Ishikawa (cell line): ENCODE measurements at regions not wholly inside any gene's neighbourhood (a gene's known extent, or its start where the extent isn't known, plus 50 kb on each side); places are given as distances from the start of the nearest gene placed in this dataset.

Experiments
- CEBPB ChIP-seq: IDR thresholded peaks from 2 replicates; pipeline ENCODE4 v1.6.1; 2012
- CREB1 ChIP-seq: IDR thresholded peaks from 2 replicates; pipeline ENCODE4 v1.6.1; 2012; ENCODE audit warnings: low read depth
- EGR1 ChIP-seq: IDR thresholded peaks from 2 replicates; pipeline ENCODE4 v1.6.1; 2012
- EP300 ChIP-seq: IDR thresholded peaks from 2 replicates; pipeline ENCODE4 v1.6.1; 2012; ENCODE audit warnings: borderline replicate concordance
- FOXM1 ChIP-seq: IDR thresholded peaks from 2 replicates; pipeline ENCODE4 v1.6.1; 2012; ENCODE audit warnings: low read depth, borderline replicate concordance
- NFIC ChIP-seq: IDR thresholded peaks from 2 replicates; pipeline ENCODE4 v1.6.1; 2012
- RAD21 ChIP-seq: IDR thresholded peaks from 2 replicates; pipeline ENCODE4 v1.6.1; 2012; ENCODE audit warnings: low read depth
- TAF1 ChIP-seq: IDR thresholded peaks from 2 replicates; pipeline ENCODE4 v1.6.1; 2012; ENCODE audit warnings: low read depth, mild to moderate bottlenecking
- TEAD4 ChIP-seq: IDR thresholded peaks from 2 replicates; pipeline ENCODE4 v1.6.1; 2012
- YY1 ChIP-seq: IDR thresholded peaks from 2 replicates; pipeline ENCODE4 v1.6.1; 2012; ENCODE audit warnings: low read depth
- TF ChIP-seq, protein P1 (sequence below): IDR thresholded peaks from 2 replicates; pipeline ENCODE4 v1.6.1; 2012; ENCODE audit warnings: low read depth, mild to moderate bottlenecking
- TF ChIP-seq, protein P2 (sequence below): IDR thresholded peaks from 2 replicates; pipeline ENCODE4 v1.6.1; 2012

DNA sequence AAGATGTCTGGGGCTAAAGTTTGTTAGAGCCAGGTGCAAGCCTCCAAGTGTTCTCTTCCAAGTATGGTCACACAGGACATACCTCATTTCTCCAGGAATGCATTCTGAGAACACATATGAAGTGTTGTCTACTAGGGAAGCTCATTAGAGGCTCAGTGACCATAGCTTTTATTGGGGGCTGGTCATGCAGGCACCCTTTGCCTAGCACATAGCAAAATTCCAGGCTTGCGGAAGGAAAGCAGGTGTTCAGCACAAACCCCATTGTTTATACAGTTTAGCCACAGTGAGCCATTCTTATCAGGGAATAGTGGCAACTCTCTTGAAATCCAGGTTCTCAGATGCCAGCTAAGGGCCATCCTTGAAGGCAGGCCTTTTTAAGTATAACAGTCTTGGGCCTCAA, 112.1 kb upstream of the XIST start:
- TF ChIP-seq EP300: no peak
- TF ChIP-seq CEBPB: no peak
- TF ChIP-seq EGR1: no peak
- no peak for TF ChIP-seq YY1
- TF ChIP-seq RAD21: no peak
- no peak for TF ChIP-seq TEAD4
- TF ChIP-seq, protein P1, sequence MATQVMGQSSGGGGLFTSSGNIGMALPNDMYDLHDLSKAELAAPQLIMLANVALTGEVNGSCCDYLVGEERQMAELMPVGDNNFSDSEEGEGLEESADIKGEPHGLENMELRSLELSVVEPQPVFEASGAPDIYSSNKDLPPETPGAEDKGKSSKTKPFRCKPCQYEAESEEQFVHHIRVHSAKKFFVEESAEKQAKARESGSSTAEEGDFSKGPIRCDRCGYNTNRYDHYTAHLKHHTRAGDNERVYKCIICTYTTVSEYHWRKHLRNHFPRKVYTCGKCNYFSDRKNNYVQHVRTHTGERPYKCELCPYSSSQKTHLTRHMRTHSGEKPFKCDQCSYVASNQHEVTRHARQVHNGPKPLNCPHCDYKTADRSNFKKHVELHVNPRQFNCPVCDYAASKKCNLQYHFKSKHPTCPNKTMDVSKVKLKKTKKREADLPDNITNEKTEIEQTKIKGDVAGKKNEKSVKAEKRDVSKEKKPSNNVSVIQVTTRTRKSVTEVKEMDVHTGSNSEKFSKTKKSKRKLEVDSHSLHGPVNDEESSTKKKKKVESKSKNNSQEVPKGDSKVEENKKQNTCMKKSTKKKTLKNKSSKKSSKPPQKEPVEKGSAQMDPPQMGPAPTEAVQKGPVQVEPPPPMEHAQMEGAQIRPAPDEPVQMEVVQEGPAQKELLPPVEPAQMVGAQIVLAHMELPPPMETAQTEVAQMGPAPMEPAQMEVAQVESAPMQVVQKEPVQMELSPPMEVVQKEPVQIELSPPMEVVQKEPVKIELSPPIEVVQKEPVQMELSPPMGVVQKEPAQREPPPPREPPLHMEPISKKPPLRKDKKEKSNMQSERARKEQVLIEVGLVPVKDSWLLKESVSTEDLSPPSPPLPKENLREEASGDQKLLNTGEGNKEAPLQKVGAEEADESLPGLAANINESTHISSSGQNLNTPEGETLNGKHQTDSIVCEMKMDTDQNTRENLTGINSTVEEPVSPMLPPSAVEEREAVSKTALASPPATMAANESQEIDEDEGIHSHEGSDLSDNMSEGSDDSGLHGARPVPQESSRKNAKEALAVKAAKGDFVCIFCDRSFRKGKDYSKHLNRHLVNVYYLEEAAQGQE: no peak
- TF ChIP-seq TAF1: no peak
- TF ChIP-seq, protein P2, sequence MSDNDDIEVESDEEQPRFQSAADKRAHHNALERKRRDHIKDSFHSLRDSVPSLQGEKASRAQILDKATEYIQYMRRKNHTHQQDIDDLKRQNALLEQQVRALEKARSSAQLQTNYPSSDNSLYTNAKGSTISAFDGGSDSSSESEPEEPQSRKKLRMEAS: no peak
- TF ChIP-seq FOXM1: no peak
- no peak for TF ChIP-seq CREB1
- TF ChIP-seq NFIC: no peak
